DND-41 (cell line): ENCODE measurements at regions not wholly inside any gene's neighbourhood (a gene's known extent, or its start where the extent isn't known, plus 50 kb on each side); places are given as distances from the start of the nearest gene placed in this dataset.

Source experiments
- ATAC-seq: fragments of 200-7000 bp; cut with Tn5 transposase; 3 replicates; pipeline ENCODE4 v1.9.1; 2021; ENCODE audit warnings: low read depth; ENCODE audit not compliant: insufficient read depth
- DNase-seq: peaks from one replicate; pipeline ENCODE4 v3.0.0-alpha.2; 2020
- H2AFZ ChIP-seq: 2 replicates; pipeline ENCODE4 v1.6.0; 2012; ENCODE audit warnings: low read depth, low read length
- H3K27ac ChIP-seq: 2 replicates; pipeline ENCODE4 v1.5.1; 2012; ENCODE audit warnings: low read length, inconsistent platforms
- H3K27me3 ChIP-seq: fragments of 200-600 bp; sonication (generic); 2 replicates; pipeline ENCODE4 v1.6.0; 2012; ENCODE audit warnings: low read length, mild to moderate bottlenecking, inconsistent platforms; ENCODE audit not compliant: insufficient read depth, poor library complexity
- H3K36me3 ChIP-seq: 2 replicates; pipeline ENCODE4 v1.5.1; 2012; ENCODE audit warnings: low read length, inconsistent platforms; ENCODE audit not compliant: insufficient read depth
- H3K4me1 ChIP-seq: 2 replicates; pipeline ENCODE4 v1.5.1; 2012; ENCODE audit warnings: mild to moderate bottlenecking, low read length; ENCODE audit not compliant: insufficient read depth
- H3K4me2 ChIP-seq: 2 replicates; pipeline ENCODE4 v1.6.0; 2012; ENCODE audit warnings: mild to moderate bottlenecking, moderate library complexity, low read length, inconsistent platforms; ENCODE audit not compliant: insufficient read depth
- H3K4me3 ChIP-seq, 2 experiments: fragments of 200-600 bp in 1 of 2; shearing (Covaris generic) in 1 of 2; 2 replicates each; pipeline ENCODE4 v1.5.1; 2012 to 2016; ENCODE audit warnings: inconsistent platforms in 2 of 2, low read length in 2 of 2, mild to moderate bottlenecking in 2 of 2, low read depth in 1 of 2, moderate library complexity in 1 of 2
- H3K79me2 ChIP-seq: 2 replicates; pipeline ENCODE4 v1.6.0; 2012; ENCODE audit warnings: low read length, inconsistent platforms; ENCODE audit not compliant: insufficient read depth
- H3K9ac ChIP-seq: 2 replicates; pipeline ENCODE4 v1.6.0; 2012; ENCODE audit warnings: low read depth, mild to moderate bottlenecking, inconsistent platforms, low read length, moderate library complexity
- H3K9me3 ChIP-seq: 2 replicates; pipeline ENCODE4 v1.5.1; 2012; ENCODE audit warnings: low read length, moderate library complexity, mild to moderate bottlenecking, inconsistent platforms; ENCODE audit not compliant: insufficient read depth, severe bottlenecking
- H4K20me1 ChIP-seq: 2 replicates; pipeline ENCODE4 v1.6.0; 2012; ENCODE audit warnings: low read length; ENCODE audit not compliant: insufficient read depth
- CTCF ChIP-seq: IDR thresholded peaks from 2 replicates; pipeline ENCODE4 v1.5.1; 2012; ENCODE audit warnings: borderline replicate concordance, low read length, moderate library complexity, mild to moderate bottlenecking; ENCODE audit not compliant: poor library complexity, severe bottlenecking; ENCODE audit errors: extremely low read depth
- EZH2 ChIP-seq: IDR thresholded peaks from 3 replicates; pipeline ENCODE4 v1.6.1; 2012; ENCODE audit warnings: borderline replicate concordance, low read depth, mild to moderate bottlenecking, moderate library complexity, low read length, inconsistent platforms; ENCODE audit not compliant: severe bottlenecking

GRCh38 chr4:138320030-138320429 lies 77.9 kb upstream of the SLC7A11 start:
- H3K27ac ChIP-seq, result no peak overlapping the region
- H3K36me3 ChIP-seq, result no peaks in the 10 kb centered on the region
- no peak overlapping the region for H3K4me3 ChIP-seq
- H3K79me2 ChIP-seq, result no peaks in the 10 kb centered on the region
- no peaks in the 10 kb centered on the region for H4K20me1 ChIP-seq
- H3K27me3 ChIP-seq, result no peaks in the 10 kb centered on the region
- H3K9me3 ChIP-seq, result no peaks in the 10 kb centered on the region
- H3K4me1 ChIP-seq, result no peaks in the 10 kb centered on the region
- no peak for ATAC-seq
- H3K9ac ChIP-seq, result no peak overlapping the region
- H3K4me2 ChIP-seq, result no peak overlapping the region
- DNase-seq, result no peak
- no peak overlapping the region for H2AFZ ChIP-seq
- TF ChIP-seq EZH2 (no peak), CTCF (no peak)

GRCh38 chr4:138317175-138317748 lies 75.1 kb upstream of the SLC7A11 start:
- no peaks in the 10 kb centered on the region for H3K36me3 ChIP-seq
- no peaks in the 10 kb centered on the region for H4K20me1 ChIP-seq
- H3K4me2 ChIP-seq, result no peak overlapping the region
- no peak overlapping the region for H3K4me3 ChIP-seq
- H3K9me3 ChIP-seq, result no peaks in the 10 kb centered on the region
- H3K79me2 ChIP-seq, result no peaks in the 10 kb centered on the region
- TF ChIP-seq CTCF (no peak), EZH2 (no peak)
- no peaks in the 10 kb centered on the region for H3K27me3 ChIP-seq
- no peak overlapping the region for H3K9ac ChIP-seq
- no peaks in the 10 kb centered on the region for H3K4me1 ChIP-seq
- no peak overlapping the region for H2AFZ ChIP-seq
- DNase-seq, result no peak
- H3K27ac ChIP-seq, result no peak overlapping the region
- ATAC-seq, result no peak

- Histone ChIP-seq H3K36me3 (no peaks in the 10 kb centered on the region), H2AFZ (no peak overlapping the region), H3K79me2 (no peaks in the 10 kb centered on the region), H3K4me1 (no peaks in the 10 kb centered on the region), H4K20me1 (no peaks in the 10 kb centered on the region), H3K27ac (no peak overlapping the region), H3K9me3 (no peaks in the 10 kb centered on the region), H3K4me2 (no peak overlapping the region), H3K9ac (no peak overlapping the region), H3K27me3 (no peaks in the 10 kb centered on the region), H3K4me3 (no peak overlapping the region)
- DNase-seq (no peak), ATAC-seq (no peak)
- TF ChIP-seq CTCF (no peak), EZH2 (no peak)
These were observed 70.4 kb upstream of the SLC7A11 start for GRCh38 chr4:138312536-138312911.
